HG03064 (cell line): ENCODE measurements at regions not wholly inside any gene's neighbourhood (a gene's known extent, or its start where the extent isn't known, plus 50 kb on each side); places are given as distances from the start of the nearest gene placed in this dataset.

Source experiments
- ATAC-seq: cut with Tn5 transposase; IDR thresholded peaks from one replicate; pipeline ENCODE4 v1.9.1; 2021; ENCODE audit warnings: low read depth; ENCODE audit not compliant: unreplicated experiment

- no peak for ATAC-seq
Observed at GRCh38 chr2:22822835-22823234, 562.1 kb upstream of the KLHL29 start.

GRCh38 chr2:22824618-22825017 lies 560.4 kb upstream of the KLHL29 start:
- no peak for ATAC-seq

GRCh38 chr2:22826703-22827102 lies 558.3 kb upstream of the KLHL29 start:
- ATAC-seq = no peak

- no peak for ATAC-seq
Observed at GRCh38 chr2:22829791-22830190, 555.2 kb upstream of the KLHL29 start.

- no peak for ATAC-seq
Observed at GRCh38 chr2:22832196-22832595, 552.8 kb upstream of the KLHL29 start.

GRCh38 chr2:22838461-22838860 lies 546.5 kb upstream of the KLHL29 start:
- no peak for ATAC-seq

GRCh38 chr2:22842205-22842869 lies 542.6 kb upstream of the KLHL29 start:
- no peak for ATAC-seq

GRCh38 chr2:22843919-22844537 lies 541.0 kb upstream of the KLHL29 start:
- no peak for ATAC-seq

- ATAC-seq = no peak
Observed at GRCh38 chr2:22850310-22850709, 534.7 kb upstream of the KLHL29 start.

GRCh38 chr2:22854588-22854987 lies 530.4 kb upstream of the KLHL29 start:
- no peak for ATAC-seq

GRCh38 chr2:22855081-22855480 lies 529.9 kb upstream of the KLHL29 start:
- ATAC-seq = no peak

- no peak for ATAC-seq
Observed at GRCh38 chr2:22855761-22856184, 529.2 kb upstream of the KLHL29 start.

- no peak for ATAC-seq
Observed at GRCh38 chr2:22867973-22868372, 517.0 kb upstream of the KLHL29 start.

GRCh38 chr2:22878121-22878520 lies 506.9 kb upstream of the KLHL29 start:
- ATAC-seq = no peak

- no peak for ATAC-seq
Observed at GRCh38 chr2:22879009-22879863, 505.7 kb upstream of the KLHL29 start.

- no peak for ATAC-seq
Observed at GRCh38 chr2:22880161-22880560, 504.8 kb upstream of the KLHL29 start.

- no peak for ATAC-seq
Observed at GRCh38 chr2:22882011-22882410, 503.0 kb upstream of the KLHL29 start.

GRCh38 chr2:22882643-22883042 lies 502.3 kb upstream of the KLHL29 start:
- no peak for ATAC-seq

- no peak for ATAC-seq
Observed at GRCh38 chr2:22883054-22883453, 501.9 kb upstream of the KLHL29 start.

GRCh38 chr2:22885245-22885644 lies 499.7 kb upstream of the KLHL29 start:
- ATAC-seq = no peak

GRCh38 chr2:22887426-22887825 lies 497.6 kb upstream of the KLHL29 start:
- ATAC-seq = no peak

GRCh38 chr2:22887845-22888244 lies 497.1 kb upstream of the KLHL29 start:
- ATAC-seq = no peak
